ENCODE measurements at regions not wholly inside any gene's neighbourhood (a gene's known extent, or its start where the extent isn't known, plus 50 kb on each side); places are given as distances from the start of the nearest gene placed in this dataset.

GRCh38 chr6:80962382-80962781, 790.1 kb downstream of the TENT5A start:
- Histone ChIP-seq H3K79me1 (ENCODE audit: low read depth, low read length) (no peaks in the 10 kb centered on the region), H3K23me2 (ENCODE audit: low read depth, low read length) (no peaks in the 10 kb centered on the region), H2AK5ac (ENCODE audit: low read depth, low read length) (no peak overlapping the region), H3K18ac (ENCODE audit: extremely low read depth, low read length) (no peak overlapping the region), H3K23ac (ENCODE audit: insufficient read length) (no peak overlapping the region), H3K9me3 (ENCODE audit: insufficient read depth in 2 of 2, low read depth in 1 of 2, low read length in 1 of 2) (0 out of 4 replicates have a peak, but pooled peaks cover 0 to 3% of the 10 kb centered on the region in 2 experiments), H3K4ac (replicated peaks; ENCODE audit: insufficient read length, low read depth, low read length) (no peak overlapping the region), H3K27me3 (replicated peaks in 1 of 4; ENCODE audit: control insufficient read depth in 3 of 4, extremely low read depth in 1 of 4, insufficient read depth in 3 of 4, low read length in 3 of 4) (no peaks in the 10 kb centered on the region), H2BK5ac (ENCODE audit: low read depth, low read length) (no peak overlapping the region), H4K91ac (replicated peaks; ENCODE audit: insufficient read length, low read length) (no peak overlapping the region), H2BK20ac (ENCODE audit: low read length) (no peak overlapping the region), H4K5ac (ENCODE audit: insufficient read length, low read depth, low read length) (no peak overlapping the region), H4K8ac (ENCODE audit: extremely low read depth, insufficient read depth, low read length) (no peak overlapping the region), H3K27ac (ENCODE audit: low read depth, low read length) (no peak overlapping the region), H2BK120ac (replicated peaks; ENCODE audit: low read depth, low read length) (no peak overlapping the region), H3K36me3 (ENCODE audit: control insufficient read depth in 2 of 4, insufficient read depth in 4 of 4, low read length in 3 of 4) (no peaks in the 10 kb centered on the region), H2BK15ac (ENCODE audit: low read length) (no peak overlapping the region), H3K9ac (replicated peaks in 1 of 4; ENCODE audit: extremely low read depth in 1 of 4, low read depth in 3 of 4, low read length in 3 of 4) (no peak overlapping the region), H3K4me1 (replicated peaks in 1 of 4; ENCODE audit: control insufficient read depth in 3 of 4, insufficient read depth in 4 of 4, low read length in 3 of 4) (no peaks in the 10 kb centered on the region), H3K79me2 (ENCODE audit: control insufficient read depth in 1 of 2, insufficient read depth in 2 of 2, low read length in 2 of 2) (no peaks in the 10 kb centered on the region), H3K4me3 (ENCODE audit: extremely low read depth in 1 of 4, insufficient read depth in 2 of 4, low read depth in 3 of 4, low read length in 4 of 4) (no peak overlapping the region), H4K20me1 (replicated peaks in 1 of 2; ENCODE audit: control insufficient read depth in 1 of 2, insufficient read depth in 2 of 2, low read length in 2 of 2) (no peaks in the 10 kb centered on the region), H3K56ac (replicated peaks; ENCODE audit: insufficient read length, low read depth, low read length) (no peak overlapping the region), H2BK12ac (ENCODE audit: low read depth, low read length) (no peak overlapping the region), H3K14ac (ENCODE audit: insufficient read length) (no peak overlapping the region), H2AFZ (ENCODE audit: low read length) (no peak overlapping the region), H3K4me2 (ENCODE audit: insufficient read depth in 1 of 2, low read depth in 2 of 2, low read length in 2 of 2) (no peak overlapping the region)
- no peak for TF ChIP-seq CTBP2 (IDR thresholded peaks at IDR 0.05; ENCODE audit: borderline replicate concordance, insufficient read depth, insufficient read length, low read length)
- TF ChIP-seq, protein P1, sequence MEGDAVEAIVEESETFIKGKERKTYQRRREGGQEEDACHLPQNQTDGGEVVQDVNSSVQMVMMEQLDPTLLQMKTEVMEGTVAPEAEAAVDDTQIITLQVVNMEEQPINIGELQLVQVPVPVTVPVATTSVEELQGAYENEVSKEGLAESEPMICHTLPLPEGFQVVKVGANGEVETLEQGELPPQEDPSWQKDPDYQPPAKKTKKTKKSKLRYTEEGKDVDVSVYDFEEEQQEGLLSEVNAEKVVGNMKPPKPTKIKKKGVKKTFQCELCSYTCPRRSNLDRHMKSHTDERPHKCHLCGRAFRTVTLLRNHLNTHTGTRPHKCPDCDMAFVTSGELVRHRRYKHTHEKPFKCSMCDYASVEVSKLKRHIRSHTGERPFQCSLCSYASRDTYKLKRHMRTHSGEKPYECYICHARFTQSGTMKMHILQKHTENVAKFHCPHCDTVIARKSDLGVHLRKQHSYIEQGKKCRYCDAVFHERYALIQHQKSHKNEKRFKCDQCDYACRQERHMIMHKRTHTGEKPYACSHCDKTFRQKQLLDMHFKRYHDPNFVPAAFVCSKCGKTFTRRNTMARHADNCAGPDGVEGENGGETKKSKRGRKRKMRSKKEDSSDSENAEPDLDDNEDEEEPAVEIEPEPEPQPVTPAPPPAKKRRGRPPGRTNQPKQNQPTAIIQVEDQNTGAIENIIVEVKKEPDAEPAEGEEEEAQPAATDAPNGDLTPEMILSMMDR (IDR thresholded peaks at IDR 0.05; ENCODE audit: control extremely low read depth in 1 of 3, insufficient read depth in 1 of 3, low read depth in 1 of 3, low read length in 3 of 3): no peak
- TF ChIP-seq KDM5A (IDR thresholded peaks at IDR 0.05; ENCODE audit: low read length): no peak
- TF ChIP-seq GABPA (IDR thresholded peaks at IDR 0.05; ENCODE audit: borderline replicate concordance, insufficient read depth, low read length): no peak
- no peak for TF ChIP-seq MAFK (IDR thresholded peaks at IDR 0.05; ENCODE audit: low read depth, low read length)
- TF ChIP-seq RBBP5 (IDR thresholded peaks at IDR 0.05; ENCODE audit: borderline replicate concordance, low read depth, low read length): no peak
- TF ChIP-seq SP2 (IDR thresholded peaks at IDR 0.05; ENCODE audit: low read length): no peak
- TF ChIP-seq BACH1 (IDR thresholded peaks at IDR 0.05; ENCODE audit: low read length): no peak
- FAIRE-seq: no peak
- ChIA-PET POLR2A (ENCODE audit: partially characterized antibody) (no interaction called here), CTCF (ENCODE audit: partially characterized antibody) (no interaction called here)
- DNase-seq (ENCODE audit: low read depth in 1 of 2, low spot score in 2 of 2): no peak

Measured in H1 (cell line).